ENCODE measurements at regions not wholly inside any gene's neighbourhood (a gene's known extent, or its start where the extent isn't known, plus 50 kb on each side); places are given as distances from the start of the nearest gene placed in this dataset.

DNA sequence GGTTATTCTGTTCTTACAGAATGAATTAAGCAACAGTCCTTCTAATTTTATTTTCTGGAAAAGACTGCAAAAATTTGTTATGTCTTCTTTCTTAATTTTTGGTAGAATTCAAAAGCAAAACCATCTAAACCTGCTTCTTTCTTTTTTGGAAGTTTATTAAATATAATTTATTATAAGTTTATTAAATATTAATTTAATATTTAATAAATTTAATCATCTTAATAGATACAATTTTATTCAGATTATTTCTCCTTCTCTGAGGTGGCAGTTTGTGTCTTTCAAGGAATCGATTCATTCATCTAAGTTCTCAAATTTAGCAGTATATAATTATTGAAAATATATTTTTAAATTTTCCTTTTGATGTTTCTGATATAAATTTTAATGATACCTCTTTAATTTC is 837.5 kb upstream of the LRRC4C start:
- H3K4me1 Mint-ChIP-seq (ENCODE audit: low read depth) = no peaks in the 10 kb centered on the region

DNA sequence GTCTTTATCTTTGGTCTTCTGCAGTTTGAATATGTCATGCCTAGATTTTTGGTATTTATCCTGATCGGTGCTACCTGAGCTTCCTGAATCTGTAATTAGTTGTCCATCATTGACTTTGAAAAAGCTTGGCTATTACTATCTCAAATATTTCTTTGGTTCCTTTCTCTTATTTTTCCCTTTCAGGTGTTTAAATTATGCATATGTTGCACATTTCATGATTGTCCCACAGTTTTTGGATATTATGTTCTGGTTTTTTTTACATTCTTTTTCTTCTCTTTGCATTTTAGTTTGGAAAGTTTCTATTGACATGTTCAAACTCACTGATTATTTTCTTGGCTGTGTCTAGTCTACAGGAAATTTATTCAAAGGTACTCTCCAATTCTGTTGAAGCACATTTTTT is 840.3 kb upstream of the LRRC4C start:
- no peak for DNase-seq (ENCODE audit: low spot score)
- no peaks in the 10 kb centered on the region for H3K36me3 Mint-ChIP-seq (ENCODE audit: low read depth)
- H3K4me1 Mint-ChIP-seq (ENCODE audit: low read depth) = no peaks in the 10 kb centered on the region
- no peak overlapping the region for H3K27ac Mint-ChIP-seq
- intact Hi-C loops (cut with micrococcal nuclease) = no loop called here
- no peaks in the 10 kb centered on the region for H3K27me3 Mint-ChIP-seq (ENCODE audit: insufficient read depth)
- no peak overlapping the region for H3K4me3 Mint-ChIP-seq
- peaks cover 19% of the 10 kb centered on the region for H3K9me3 Mint-ChIP-seq

More for the DNA sequence above, 837.5 kb upstream of the LRRC4C start:
- no peaks in the 10 kb centered on the region for H3K36me3 Mint-ChIP-seq (ENCODE audit: low read depth)
- intact Hi-C loops (cut with micrococcal nuclease) = no loop called here
- no peak overlapping the region for H3K4me3 Mint-ChIP-seq
- peaks cover 21% of the 10 kb centered on the region for H3K9me3 Mint-ChIP-seq
- H3K27ac Mint-ChIP-seq = no peak overlapping the region
- no peak for DNase-seq (ENCODE audit: low spot score)
- no peaks in the 10 kb centered on the region for H3K27me3 Mint-ChIP-seq (ENCODE audit: insufficient read depth)

DNA sequence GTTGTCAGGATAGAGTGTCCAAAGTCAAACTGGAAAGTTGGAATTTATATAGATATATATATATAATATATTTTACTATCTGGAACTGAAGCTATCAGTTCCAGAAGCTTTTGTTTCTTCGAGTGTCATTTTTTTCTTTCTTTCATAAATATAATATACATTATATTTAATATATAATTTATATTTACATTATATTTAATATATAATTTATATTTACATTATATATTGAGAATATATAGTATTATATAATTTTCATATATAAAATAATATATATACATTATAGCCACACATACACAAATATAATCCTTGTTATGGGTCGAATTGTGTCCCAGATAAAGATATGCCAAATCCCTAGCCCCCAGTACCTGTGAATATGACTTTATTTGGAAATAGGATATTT is 842.3 kb upstream of the LRRC4C start:
- intact Hi-C loops (cut with micrococcal nuclease) = no loop called here
- no peak for DNase-seq (ENCODE audit: low spot score)
- no peaks in the 10 kb centered on the region for H3K4me1 Mint-ChIP-seq (ENCODE audit: low read depth)
- H3K27me3 Mint-ChIP-seq (ENCODE audit: insufficient read depth) = no peaks in the 10 kb centered on the region
- no peak overlapping the region for H3K4me3 Mint-ChIP-seq
- no peaks in the 10 kb centered on the region for H3K36me3 Mint-ChIP-seq (ENCODE audit: low read depth)
- H3K9me3 Mint-ChIP-seq = peaks cover 13% of the 10 kb centered on the region
- H3K27ac Mint-ChIP-seq = no peak overlapping the region

DNA sequence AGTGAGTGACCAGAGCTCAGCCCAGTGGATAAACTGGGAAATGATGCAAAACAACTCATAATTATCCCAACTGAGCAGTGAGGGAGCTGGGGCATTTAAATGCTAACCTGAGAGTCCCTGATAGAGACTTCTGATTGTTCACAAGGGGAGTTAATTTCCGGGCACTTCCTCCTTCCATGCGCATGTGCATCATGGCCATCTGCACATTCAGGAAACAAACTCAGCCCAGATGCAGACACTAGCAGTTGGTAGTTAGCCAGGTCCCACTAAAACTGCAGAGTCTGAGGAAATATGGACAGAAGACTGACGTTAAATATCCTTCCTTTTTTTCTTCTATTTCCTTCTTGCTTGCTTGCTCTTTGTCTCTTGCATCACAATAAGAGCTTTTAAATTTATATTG is 852.1 kb upstream of the LRRC4C start:
- intact Hi-C loops (cut with micrococcal nuclease) = no loop called here
- Mint-ChIP-seq H3K9me3 (peaks cover 12% of the 10 kb centered on the region), H3K27me3 (ENCODE audit: insufficient read depth) (no peaks in the 10 kb centered on the region), H3K36me3 (ENCODE audit: low read depth) (no peaks in the 10 kb centered on the region), H3K4me3 (no peak overlapping the region), H3K4me1 (ENCODE audit: low read depth) (no peaks in the 10 kb centered on the region), H3K27ac (no peak overlapping the region)
- DNase-seq (ENCODE audit: low spot score) = no peak

DNA sequence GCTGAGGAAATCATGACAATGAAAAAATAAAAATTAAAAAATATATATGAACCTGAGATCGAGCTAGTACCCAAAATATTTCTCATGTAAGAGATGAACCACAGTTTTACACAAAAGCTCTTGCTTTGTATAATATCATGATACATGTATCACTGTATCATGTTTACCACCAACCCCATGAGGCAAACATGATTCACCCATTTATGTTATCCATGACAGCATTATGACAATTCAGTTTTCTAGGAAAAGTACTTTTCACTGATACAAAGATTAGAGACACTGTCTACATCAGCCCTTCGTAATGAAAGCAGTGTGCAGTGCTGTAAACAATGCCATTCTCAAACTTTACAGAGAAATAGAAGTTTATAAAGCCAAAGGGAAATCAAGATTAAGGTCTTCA is 852.5 kb upstream of the LRRC4C start:
- no peak for DNase-seq (ENCODE audit: low spot score)
- Mint-ChIP-seq H3K27me3 (ENCODE audit: insufficient read depth) (no peaks in the 10 kb centered on the region), H3K4me1 (ENCODE audit: low read depth) (no peaks in the 10 kb centered on the region), H3K9me3 (peaks cover 12% of the 10 kb centered on the region), H3K4me3 (no peak overlapping the region), H3K27ac (no peak overlapping the region), H3K36me3 (ENCODE audit: low read depth) (no peaks in the 10 kb centered on the region)
- intact Hi-C loops (cut with micrococcal nuclease) = no loop called here

DNA sequence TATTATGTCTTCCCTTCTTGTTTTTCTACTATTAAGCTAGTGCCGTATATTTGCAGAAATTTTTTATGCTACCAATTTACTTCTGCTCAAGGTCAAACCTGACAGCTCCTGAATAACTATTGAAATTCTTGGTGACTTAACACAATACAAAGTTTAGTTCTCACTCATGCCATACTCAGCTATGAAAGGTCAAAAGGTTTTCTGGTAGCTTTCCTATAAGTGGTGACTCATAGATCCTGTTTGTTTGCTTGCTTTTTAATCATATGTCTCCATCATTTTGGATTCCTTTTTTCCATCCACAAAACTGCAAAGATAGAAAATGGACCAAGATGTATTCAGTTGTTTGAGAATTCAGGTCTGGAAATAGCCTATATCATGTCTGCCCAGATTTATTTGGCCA is 855.8 kb upstream of the LRRC4C start:
- no peaks in the 10 kb centered on the region for H3K36me3 Mint-ChIP-seq (ENCODE audit: low read depth)
- no peak overlapping the region for H3K27ac Mint-ChIP-seq
- H3K9me3 Mint-ChIP-seq = peaks cover 12% of the 10 kb centered on the region
- intact Hi-C loops (cut with micrococcal nuclease) = no loop called here
- no peak overlapping the region for H3K4me3 Mint-ChIP-seq
- H3K27me3 Mint-ChIP-seq (ENCODE audit: insufficient read depth) = no peaks in the 10 kb centered on the region
- no peaks in the 10 kb centered on the region for H3K4me1 Mint-ChIP-seq (ENCODE audit: low read depth)
- no peak for DNase-seq (ENCODE audit: low spot score)

DNA sequence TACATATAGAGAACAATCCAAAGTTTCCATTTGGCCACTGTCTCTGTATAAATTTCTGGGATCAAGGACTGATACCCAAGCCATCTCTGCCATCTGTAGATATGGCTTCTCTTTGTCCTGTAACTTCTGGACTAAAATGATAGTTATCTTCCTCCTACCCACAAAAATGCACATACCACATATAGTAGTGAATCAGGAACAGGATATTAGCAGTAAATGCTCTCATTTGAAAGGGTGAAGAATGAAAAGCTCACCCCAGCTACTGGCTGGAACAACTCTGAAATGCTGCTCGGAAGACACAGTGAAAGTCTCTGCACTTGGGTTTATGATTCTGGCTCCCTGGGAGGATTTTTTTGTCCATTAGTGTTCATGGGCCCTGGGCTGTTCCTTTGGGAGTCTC is 856.4 kb upstream of the LRRC4C start:
- H3K4me3 Mint-ChIP-seq = no peak overlapping the region
- no peak overlapping the region for H3K27ac Mint-ChIP-seq
- DNase-seq (ENCODE audit: low spot score) = no peak
- H3K4me1 Mint-ChIP-seq (ENCODE audit: low read depth) = no peaks in the 10 kb centered on the region
- H3K9me3 Mint-ChIP-seq = peaks cover 12% of the 10 kb centered on the region
- H3K36me3 Mint-ChIP-seq (ENCODE audit: low read depth) = no peaks in the 10 kb centered on the region
- intact Hi-C loops (cut with micrococcal nuclease) = no loop called here
- H3K27me3 Mint-ChIP-seq (ENCODE audit: insufficient read depth) = no peaks in the 10 kb centered on the region

DNA sequence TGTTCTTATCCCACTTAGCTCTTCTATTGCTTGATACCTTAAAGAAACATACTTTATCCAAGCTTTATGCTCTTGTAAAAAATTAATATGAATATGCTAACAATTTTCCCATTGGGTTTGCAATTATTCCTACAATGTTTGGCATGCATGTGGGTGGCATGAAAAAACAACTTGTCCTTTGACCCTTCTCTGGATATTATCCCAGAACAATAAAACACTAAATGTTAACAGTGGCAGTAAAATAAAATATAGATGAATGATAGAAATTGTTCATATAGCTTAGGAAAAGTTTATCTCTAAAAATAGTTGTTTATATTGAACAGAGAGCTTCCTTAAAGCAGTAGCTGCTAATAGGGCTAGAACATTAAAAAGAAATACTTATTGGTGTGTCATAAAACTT is 860.5 kb upstream of the LRRC4C start:
- DNase-seq (ENCODE audit: low spot score) = no peak
- H3K4me3 Mint-ChIP-seq = no peak overlapping the region
- H3K4me1 Mint-ChIP-seq (ENCODE audit: low read depth) = no peaks in the 10 kb centered on the region
- no peak overlapping the region for H3K27ac Mint-ChIP-seq
- H3K27me3 Mint-ChIP-seq (ENCODE audit: insufficient read depth) = no peaks in the 10 kb centered on the region
- no peaks in the 10 kb centered on the region for H3K36me3 Mint-ChIP-seq (ENCODE audit: low read depth)
- intact Hi-C loops (cut with micrococcal nuclease) = no loop called here
- peaks cover 7% of the 10 kb centered on the region for H3K9me3 Mint-ChIP-seq

DNA sequence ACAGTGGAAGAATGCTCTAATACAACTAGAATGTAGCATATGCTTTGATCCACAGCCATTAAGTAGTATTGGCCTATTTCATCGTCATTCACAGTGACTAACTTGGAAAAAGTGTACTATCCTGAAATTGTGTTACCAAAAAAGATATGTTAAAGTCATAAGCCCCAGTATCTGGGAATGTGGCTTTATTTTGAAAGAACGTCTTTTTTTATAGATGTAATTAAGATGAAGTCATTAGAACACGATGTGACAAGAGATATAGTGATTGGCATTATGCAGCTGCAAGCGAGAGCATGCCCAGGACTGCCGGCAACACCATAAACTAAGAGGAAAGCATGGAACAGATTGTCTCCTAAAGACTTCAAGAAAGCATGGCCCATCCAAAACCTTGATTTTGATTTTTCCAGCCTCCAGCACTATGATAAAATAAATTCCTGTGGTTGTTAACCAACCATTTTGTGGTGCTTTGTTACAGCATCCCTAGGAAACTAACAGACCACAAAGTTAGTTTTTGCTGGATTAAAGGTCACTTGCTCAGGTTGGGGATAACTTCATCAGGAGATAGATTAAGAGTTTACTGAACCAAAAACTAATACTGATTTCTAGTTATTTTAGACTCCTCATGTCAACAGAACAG is 870.6 kb upstream of the LRRC4C start:
- Mint-ChIP-seq H3K27me3 (ENCODE audit: insufficient read depth) (no peaks in the 10 kb centered on the region), H3K9me3 (peaks cover 33% of the 10 kb centered on the region), H3K4me3 (no peak overlapping the region), H3K27ac (no peak overlapping the region), H3K36me3 (ENCODE audit: low read depth) (no peaks in the 10 kb centered on the region), H3K4me1 (ENCODE audit: low read depth) (no peaks in the 10 kb centered on the region)
- no peak for DNase-seq (ENCODE audit: low spot score)
- intact Hi-C loops (cut with micrococcal nuclease) = no loop called here

DNA sequence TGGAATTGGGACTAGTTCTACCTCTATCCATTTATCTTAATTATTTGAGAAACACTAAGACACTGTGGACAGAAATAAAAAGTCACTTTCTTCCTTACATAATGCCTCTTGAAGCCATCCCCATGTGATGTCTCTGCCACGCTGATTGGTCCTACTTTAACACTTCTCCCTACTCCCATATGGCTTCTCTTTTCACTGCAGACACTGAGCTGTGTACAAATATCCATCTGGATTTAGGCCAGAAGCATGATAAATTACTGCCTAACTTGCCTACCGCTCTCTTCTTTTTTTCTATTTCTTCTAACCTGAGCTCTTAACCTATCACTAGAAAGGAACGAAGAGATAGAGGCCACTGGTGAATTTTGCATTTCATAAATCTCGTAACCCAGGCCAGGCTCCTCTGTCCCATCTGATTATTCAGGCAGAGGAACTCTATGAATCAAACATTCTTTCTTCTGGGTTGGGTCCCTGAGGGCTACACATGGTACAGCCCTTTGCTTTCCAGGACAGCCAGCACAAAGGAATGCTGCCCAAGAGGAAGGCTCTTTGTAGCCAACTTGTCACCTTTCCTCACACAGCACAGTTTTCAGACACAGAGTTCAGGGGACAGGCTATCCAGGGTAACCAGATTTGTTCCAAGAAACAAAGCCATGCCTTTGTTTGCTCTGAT is 878.5 kb upstream of the LRRC4C start:
- Mint-ChIP-seq H3K4me3 (no peak overlapping the region), H3K27ac (no peak overlapping the region), H3K4me1 (ENCODE audit: low read depth) (no peaks in the 10 kb centered on the region), H3K9me3 (peaks cover 18% of the 10 kb centered on the region), H3K36me3 (ENCODE audit: low read depth) (no peaks in the 10 kb centered on the region), H3K27me3 (ENCODE audit: insufficient read depth) (no peaks in the 10 kb centered on the region)
- intact Hi-C loops (cut with micrococcal nuclease) = no loop called here
- DNase-seq (ENCODE audit: low spot score) = no peak

DNA sequence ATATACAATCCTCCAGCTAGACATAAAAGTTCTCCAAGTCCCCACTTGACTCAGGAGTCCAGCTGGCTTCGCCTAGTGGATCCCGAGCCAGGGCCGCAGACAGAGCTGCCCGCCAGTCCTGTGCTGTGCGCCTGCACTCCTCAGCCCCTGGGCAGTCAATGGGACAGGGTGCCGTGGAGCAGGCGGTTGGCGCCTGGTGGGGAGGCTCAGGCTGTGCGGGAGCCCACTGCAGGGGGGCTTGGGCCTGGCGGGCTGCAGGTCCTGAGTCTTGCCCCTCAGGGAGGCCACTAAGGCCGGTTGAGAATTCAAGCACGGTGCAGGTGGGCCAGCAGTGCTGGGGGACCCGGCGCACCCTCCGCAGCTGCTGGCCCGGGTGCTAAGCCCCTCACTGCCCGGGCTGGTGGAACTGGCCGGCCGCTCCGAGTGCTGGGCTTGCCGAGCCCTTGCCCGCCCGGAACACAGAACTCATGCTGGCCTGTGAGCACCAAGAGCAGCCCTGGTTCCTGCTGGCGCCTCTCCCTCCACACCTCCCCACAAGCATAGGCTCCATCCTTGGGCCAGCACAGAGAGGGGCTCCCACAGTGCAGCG is 884.8 kb upstream of the LRRC4C start:
- no peaks in the 10 kb centered on the region for H3K36me3 Mint-ChIP-seq (ENCODE audit: low read depth)
- H3K9me3 Mint-ChIP-seq = peaks cover 8% of the 10 kb centered on the region
- H3K4me3 Mint-ChIP-seq = no peak overlapping the region
- H3K27ac Mint-ChIP-seq = no peak overlapping the region
- H3K4me1 Mint-ChIP-seq (ENCODE audit: low read depth) = no peaks in the 10 kb centered on the region
- intact Hi-C loops (cut with micrococcal nuclease) = no loop called here
- no peaks in the 10 kb centered on the region for H3K27me3 Mint-ChIP-seq (ENCODE audit: insufficient read depth)
- no peak for DNase-seq (ENCODE audit: low spot score)

DNA sequence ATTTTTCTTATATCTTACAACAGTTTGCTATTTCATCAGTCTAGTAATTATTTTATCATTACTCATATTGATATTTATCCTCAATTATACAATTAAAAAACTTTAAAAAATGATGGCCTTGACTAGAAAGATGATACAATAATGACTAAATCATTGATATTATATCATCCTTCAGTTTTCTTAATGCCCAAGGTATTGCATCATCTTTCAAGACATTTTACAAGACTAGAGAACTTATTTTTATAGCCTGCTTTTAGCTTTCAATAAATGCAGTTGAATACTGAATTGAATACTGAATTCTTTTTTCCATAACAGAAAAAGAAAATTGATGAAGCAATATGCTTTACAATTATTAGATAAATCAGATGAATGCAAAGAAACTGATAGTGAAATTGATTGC is 886.5 kb upstream of the LRRC4C start:
- Mint-ChIP-seq H3K27me3 (ENCODE audit: insufficient read depth) (no peaks in the 10 kb centered on the region), H3K4me3 (no peak overlapping the region), H3K36me3 (ENCODE audit: low read depth) (no peaks in the 10 kb centered on the region), H3K27ac (no peak overlapping the region), H3K9me3 (peaks cover 11% of the 10 kb centered on the region), H3K4me1 (ENCODE audit: low read depth) (no peaks in the 10 kb centered on the region)
- DNase-seq (ENCODE audit: low spot score) = no peak
- intact Hi-C loops (cut with micrococcal nuclease) = no loop called here

DNA sequence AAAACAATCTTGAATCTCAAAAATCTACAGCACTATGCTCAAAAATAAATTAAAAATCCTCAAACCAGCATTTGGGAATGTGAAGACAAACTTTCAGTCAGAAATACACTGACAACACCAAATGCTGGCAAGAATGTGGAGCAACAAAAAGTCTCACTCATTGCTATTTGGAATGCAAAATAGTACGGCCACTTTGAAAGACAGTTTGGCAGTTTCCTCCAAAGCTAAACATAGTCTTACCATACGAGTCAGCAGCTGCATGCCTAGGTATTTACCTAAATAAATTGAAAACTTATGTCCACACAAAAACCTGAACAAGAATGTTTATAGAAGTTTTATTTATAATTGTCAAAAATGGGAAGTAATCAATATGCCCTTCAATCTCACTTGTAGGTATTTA is 904.2 kb upstream of the LRRC4C start:
- Mint-ChIP-seq H3K4me1 (ENCODE audit: low read depth) (no peaks in the 10 kb centered on the region), H3K4me3 (no peak overlapping the region), H3K27me3 (ENCODE audit: insufficient read depth) (no peaks in the 10 kb centered on the region), H3K9me3 (peaks cover 24% of the 10 kb centered on the region), H3K27ac (no peak overlapping the region), H3K36me3 (ENCODE audit: low read depth) (no peaks in the 10 kb centered on the region)
- intact Hi-C loops (cut with micrococcal nuclease) = no loop called here
- DNase-seq (ENCODE audit: low spot score) = no peak
